Gastroesophageal sphincter (tissue), 4 donors: ENCODE measurements at regions not wholly inside any gene's neighbourhood (a gene's known extent, or its start where the extent isn't known, plus 50 kb on each side); places are given as distances from the start of the nearest gene placed in this dataset.

Source experiments
- ATAC-seq: fragments of 150-250 bp; one replicate; pipeline ENCODE4 v1.9.1; 2016; ENCODE audit warnings: mild to moderate bottlenecking, moderate library complexity
- H3K27ac ChIP-seq, 4 donors: fragments of 200-600 bp; sonication (generic) in 3 of 4; 1 replicate in 3 of 4; 2 replicates in 1 of 4; pipeline ENCODE4 v1.5.1; 2016 to 2019
- H3K27me3 ChIP-seq: fragments of 200-600 bp; sonication (generic); one replicate; pipeline ENCODE4 v1.5.1; 2019
- H3K36me3 ChIP-seq, 2 donors: fragments of 200-600 bp; sonication (generic); one replicate each; pipeline ENCODE4 v1.5.1; 2019; ENCODE audit warnings: control low read depth in 1 of 2
- H3K4me1 ChIP-seq, 3 donors: fragments of 200-600 bp; sonication (generic); 1 replicate in 2 of 3; 2 replicates in 1 of 3; pipeline ENCODE4 v1.5.1; 2016 to 2019; ENCODE audit warnings: control low read depth in 2 of 3
- H3K4me3 ChIP-seq, 2 donors: fragments of 200-600 bp; sonication (generic); one replicate each; pipeline ENCODE4 v1.5.1; 2019; ENCODE audit warnings: mild to moderate bottlenecking in 1 of 2, moderate library complexity in 1 of 2
- H3K9me3 ChIP-seq, 3 donors: fragments of 200-600 bp; sonication (generic); one replicate each; pipeline ENCODE4 v1.5.1; 2017 to 2019; ENCODE audit warnings: control low read depth in 2 of 3
- CTCF ChIP-seq, 4 experiments: fragments of 200-600 bp in 2 of 4; fragments of 450-650 bp in 2 of 4; sonication (generic) in 1 of 4; IDR thresholded peaks; one replicate each; pipeline ENCODE4 v1.5.1; 2017 to 2019; ENCODE audit warnings: antibody characterized with exemption in 4 of 4, mild to moderate bottlenecking in 2 of 4, moderate library complexity in 2 of 4
- EP300 ChIP-seq: sonication (generic); formaldehyde crosslinking; IDR thresholded peaks from one replicate; pipeline ENCODE4 v1.6.1; 2017; ENCODE audit warnings: antibody characterized with exemption, mild to moderate bottlenecking
- POLR2A ChIP-seq, 2 donors: fragments of 450-650 bp; IDR thresholded peaks; one replicate each; pipeline ENCODE4 v1.6.1; 2017; ENCODE audit warnings: antibody characterized with exemption in 2 of 2, mild to moderate bottlenecking in 2 of 2, moderate library complexity in 1 of 2
- POLR2AphosphoS5 ChIP-seq: sonication (generic); formaldehyde crosslinking; IDR thresholded peaks from one replicate; pipeline ENCODE4 v1.6.1; 2017; ENCODE audit warnings: antibody characterized with exemption
- WGBS, 2 donors: methylation state at CpG; one replicate each; pipeline ENCODE4 v1.1.5; 2018; ENCODE audit warnings: low coverage in 1 of 2; 5-methylcytosine and 5-hydroxymethylcytosine counted together
- small RNA-seq, 4 donors: library from RNA; depleted of rRNA; stranded (forward); fragments of <200 nt; gene quantifications; one replicate each; pipeline ENCODE3, GENCODE V24; 2016

GRCh38 chr1:244915736-244916135 lies 51.4 kb upstream of the HNRNPU start:
- H3K27ac ChIP-seq: no peak overlapping the region
- H3K4me1 ChIP-seq: peaks cover 0 to 15% (median 0%) of the 10 kb centered on the region in 3 donors
- WGBS, 2 donors: 74 to 79% methylated on average over 3 to 7 of the region's 7 CpGs
- no peaks in the 10 kb centered on the region for H3K27me3 ChIP-seq
- no peak for TF ChIP-seq POLR2A (IDR thresholded peaks at IDR 0.05)
- TF ChIP-seq EP300: no peak
- TF ChIP-seq CTCF (IDR thresholded peaks at IDR 0.05): no peak
- no peak for TF ChIP-seq POLR2AphosphoS5
- no peak for ATAC-seq
- H3K9me3 ChIP-seq: no peaks in the 10 kb centered on the region
- H3K4me3 ChIP-seq: no peak overlapping the region
- no peaks in the 10 kb centered on the region for H3K36me3 ChIP-seq

- H3K36me3 ChIP-seq: no peaks in the 10 kb centered on the region
- peaks cover 0 to 15% (median 0%) of the 10 kb centered on the region in 3 donors for H3K4me1 ChIP-seq
- 84 to 91% methylated on average over 3 to 4 of the region's 4 CpGs for WGBS, 2 donors
- H3K4me3 ChIP-seq: no peak overlapping the region
- ATAC-seq: no peak
- TF ChIP-seq CTCF (IDR thresholded peaks at IDR 0.05): no peak
- no peak for TF ChIP-seq POLR2A (IDR thresholded peaks at IDR 0.05)
- TF ChIP-seq POLR2AphosphoS5: no peak
- TF ChIP-seq EP300: no peak
- no peaks in the 10 kb centered on the region for H3K9me3 ChIP-seq
- no peak overlapping the region for H3K27ac ChIP-seq
- no peaks in the 10 kb centered on the region for H3K27me3 ChIP-seq
Observed at GRCh38 chr1:244914761-244915160, 50.4 kb upstream of the HNRNPU start.

Small RNAs in the stretch of these regions (small RNA-seq; reads per million reads assigned to genes)
- gene RNU6-1089P (0 reads per million in 4 donors), gene RNU6-947P (0 reads per million in 4 donors), gene RNU6-999P (0 reads per million in 4 donors)
